HG03354 (cell line): ENCODE measurements at regions not wholly inside any gene's neighbourhood (a gene's known extent, or its start where the extent isn't known, plus 50 kb on each side); places are given as distances from the start of the nearest gene placed in this dataset.
"Not testable (repeated sequence)": the region's sequence is repeated elsewhere in the genome, so short reads cannot be mapped to it uniquely, and the experiment has no call there.

Experiments used
- ATAC-seq: cut with Tn5 transposase; IDR thresholded peaks from one replicate; pipeline ENCODE4 v1.9.1; 2021; ENCODE audit warnings: mild to moderate bottlenecking; ENCODE audit not compliant: unreplicated experiment, poor library complexity, severe bottlenecking

DNA sequence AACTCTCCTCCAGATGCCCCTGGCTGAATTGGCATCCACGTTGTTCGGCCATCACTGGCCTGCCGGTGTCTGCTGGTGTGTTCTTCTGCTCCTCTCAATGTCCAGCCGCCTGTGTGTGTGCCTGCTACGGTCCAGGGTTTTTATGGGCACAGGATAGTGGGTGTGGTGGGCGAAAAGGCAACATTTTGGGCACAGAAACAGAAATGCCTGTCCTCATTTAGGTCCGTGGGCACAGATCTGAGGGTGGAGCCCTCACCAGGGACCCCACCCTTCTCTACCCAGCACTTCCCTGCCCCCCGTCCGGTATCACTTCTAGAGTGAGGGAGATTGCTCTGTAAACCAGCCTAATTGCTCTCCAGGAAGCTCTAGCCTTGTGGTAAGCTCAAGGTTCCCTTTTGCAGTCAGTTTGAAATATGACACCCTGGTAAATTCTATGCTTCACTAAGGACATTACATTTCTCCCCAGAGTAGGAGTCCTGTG is 410.1 kb downstream of the MAT2B start:
- ATAC-seq = peak; percentile 70

DNA sequence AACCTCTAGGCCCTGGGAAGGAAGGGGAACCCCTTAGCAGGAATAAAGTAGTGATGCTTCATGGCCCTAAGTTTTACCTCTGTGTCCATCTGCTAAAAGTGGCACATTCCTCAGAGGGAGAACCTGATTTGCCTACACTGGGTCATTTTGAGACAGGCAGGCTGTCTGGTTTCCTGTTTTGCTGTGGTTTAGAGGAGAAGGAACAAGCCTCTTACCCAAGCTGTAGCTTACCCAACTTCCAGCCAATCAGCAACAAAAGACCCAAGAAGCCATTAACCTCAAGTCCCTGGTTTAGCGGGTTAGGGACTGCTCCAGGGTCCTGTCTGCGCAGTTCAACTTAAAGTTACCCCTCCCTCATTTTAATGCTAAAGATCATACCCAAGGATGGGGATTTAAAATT is 411.0 kb downstream of the MAT2B start:
- ATAC-seq = peak; percentile 79

DNA sequence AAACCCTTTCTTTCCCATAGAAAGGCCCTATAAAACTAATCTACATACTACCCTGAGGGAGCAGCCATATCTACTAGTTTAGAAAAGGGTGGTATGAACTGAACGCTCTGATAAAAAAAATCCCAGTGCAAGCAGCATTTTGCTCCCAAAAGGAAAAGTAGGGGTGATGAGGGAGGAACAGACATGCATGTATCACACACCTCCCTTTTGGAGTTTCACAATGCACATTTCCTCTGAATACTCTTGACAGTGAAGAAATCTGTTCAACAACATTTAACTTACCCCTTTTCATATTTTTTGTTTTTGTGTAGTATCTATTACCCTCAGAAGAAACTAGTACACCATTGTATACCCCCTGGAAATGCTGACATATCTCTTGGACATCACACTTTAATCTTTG is 411.4 kb downstream of the MAT2B start:
- no peak for ATAC-seq

DNA sequence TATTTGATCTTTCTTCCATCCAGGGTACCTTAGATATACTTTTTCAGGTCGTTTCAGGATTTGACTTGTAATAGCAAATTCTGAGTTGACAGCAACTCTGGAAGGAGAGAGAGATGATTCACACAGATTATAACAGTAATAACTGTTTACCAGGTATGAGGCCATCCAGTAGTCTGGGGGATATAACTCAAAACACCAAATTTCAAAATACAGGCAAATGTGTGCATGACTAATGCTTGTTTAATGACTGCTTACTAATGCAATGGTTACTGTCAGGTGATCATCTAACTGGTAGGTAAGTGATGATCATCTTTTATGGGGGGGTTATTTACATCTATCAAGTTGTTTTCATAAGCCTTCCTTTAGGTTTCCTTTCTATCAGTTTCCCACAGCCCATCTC is 412.3 kb downstream of the MAT2B start:
- ATAC-seq = no peak

DNA sequence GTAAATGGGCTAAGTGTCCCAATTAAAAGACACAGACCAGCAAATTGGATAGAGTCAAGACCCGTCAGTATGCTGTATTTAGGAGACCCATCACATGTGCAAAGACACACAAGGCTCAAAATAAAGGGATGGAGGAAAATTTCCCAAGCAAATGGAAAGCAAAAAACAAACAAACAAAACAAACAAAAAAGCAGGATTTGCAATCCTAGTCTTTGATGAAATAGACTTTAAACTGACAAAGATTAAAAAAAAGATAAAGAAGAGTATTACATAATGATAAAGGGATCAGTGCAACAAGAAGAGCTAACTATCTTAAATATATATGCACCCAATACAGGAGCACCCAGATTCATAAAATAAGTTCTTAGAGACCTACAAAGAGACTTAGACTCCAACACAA is 429.6 kb downstream of the MAT2B start:
- ATAC-seq = not testable (repeated sequence)

DNA sequence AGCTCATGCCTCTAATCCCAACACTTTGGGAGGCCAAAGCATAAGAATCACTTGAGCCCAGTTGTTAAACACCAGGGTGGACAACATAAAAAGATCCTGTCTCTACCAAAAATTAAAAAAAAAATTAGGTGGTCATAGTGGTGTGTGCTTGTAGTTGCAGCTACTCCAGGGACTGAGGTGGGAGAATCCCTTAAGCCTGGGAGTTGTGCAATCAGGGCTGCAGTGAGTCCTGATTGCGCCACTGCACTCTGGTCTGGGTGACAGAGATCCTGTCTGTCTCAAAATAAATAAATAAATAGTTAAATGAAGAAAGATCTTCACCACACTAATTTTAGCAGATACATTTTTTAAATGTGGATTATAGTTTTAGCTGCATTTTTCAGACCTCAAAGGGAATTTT is 433.2 kb downstream of the MAT2B start:
- ATAC-seq = no peak

DNA sequence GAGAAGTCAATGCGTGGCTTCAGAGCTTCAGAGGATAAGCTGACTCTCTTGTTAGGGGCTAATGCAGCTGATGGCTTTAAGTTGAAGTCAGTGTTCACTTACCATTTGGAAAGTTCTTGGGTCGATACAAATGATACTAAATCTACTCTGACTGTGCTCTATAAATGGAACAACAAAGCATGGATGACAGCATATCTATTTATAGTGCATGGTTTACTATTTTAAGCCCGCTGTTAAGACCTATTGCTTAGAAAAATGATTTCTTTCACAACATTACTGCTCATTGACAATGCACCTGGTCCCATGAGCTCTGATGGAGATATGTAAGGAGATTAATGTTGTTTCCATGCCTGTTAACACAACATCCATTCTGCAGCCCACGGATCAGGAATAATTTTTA is 435.7 kb downstream of the MAT2B start:
- peak; percentile 63 for ATAC-seq

DNA sequence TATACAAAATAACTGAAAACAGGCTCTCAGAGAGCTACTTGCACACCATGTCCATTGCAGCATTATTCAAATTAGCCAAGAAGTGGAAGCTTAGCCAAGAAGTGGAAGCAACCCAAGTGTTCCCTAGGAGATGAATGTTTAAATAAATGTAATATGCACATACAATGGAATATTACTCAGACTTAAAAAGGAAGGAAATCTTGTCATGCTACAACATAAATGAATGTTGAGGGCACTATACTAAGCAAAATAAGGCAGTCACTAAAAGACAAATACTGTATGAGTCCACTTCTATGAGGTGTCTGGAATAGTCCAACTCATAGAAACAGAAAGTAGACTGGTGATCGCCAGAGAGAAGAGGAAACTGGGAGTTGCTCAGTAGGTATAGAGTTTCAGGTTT is 438.1 kb downstream of the MAT2B start:
- no peak for ATAC-seq

DNA sequence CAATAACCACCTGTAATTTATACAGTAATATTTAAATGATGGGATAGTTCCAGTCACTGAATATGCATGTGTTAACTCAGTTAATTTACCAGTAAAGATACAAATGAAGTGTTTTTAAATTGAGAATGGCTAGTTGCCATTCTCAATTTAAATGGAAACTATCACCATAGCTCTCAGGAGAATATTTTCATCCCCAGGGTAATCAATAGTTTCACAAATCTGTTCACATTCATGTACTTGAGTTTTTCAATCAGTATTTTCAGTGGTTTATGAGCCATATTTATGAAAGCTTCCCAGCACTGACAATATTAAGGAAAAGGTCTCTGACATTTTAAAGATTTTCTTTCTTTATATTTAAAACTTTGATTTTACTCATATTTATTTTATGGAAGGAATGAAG is 439.3 kb downstream of the MAT2B start:
- no peak for ATAC-seq

DNA sequence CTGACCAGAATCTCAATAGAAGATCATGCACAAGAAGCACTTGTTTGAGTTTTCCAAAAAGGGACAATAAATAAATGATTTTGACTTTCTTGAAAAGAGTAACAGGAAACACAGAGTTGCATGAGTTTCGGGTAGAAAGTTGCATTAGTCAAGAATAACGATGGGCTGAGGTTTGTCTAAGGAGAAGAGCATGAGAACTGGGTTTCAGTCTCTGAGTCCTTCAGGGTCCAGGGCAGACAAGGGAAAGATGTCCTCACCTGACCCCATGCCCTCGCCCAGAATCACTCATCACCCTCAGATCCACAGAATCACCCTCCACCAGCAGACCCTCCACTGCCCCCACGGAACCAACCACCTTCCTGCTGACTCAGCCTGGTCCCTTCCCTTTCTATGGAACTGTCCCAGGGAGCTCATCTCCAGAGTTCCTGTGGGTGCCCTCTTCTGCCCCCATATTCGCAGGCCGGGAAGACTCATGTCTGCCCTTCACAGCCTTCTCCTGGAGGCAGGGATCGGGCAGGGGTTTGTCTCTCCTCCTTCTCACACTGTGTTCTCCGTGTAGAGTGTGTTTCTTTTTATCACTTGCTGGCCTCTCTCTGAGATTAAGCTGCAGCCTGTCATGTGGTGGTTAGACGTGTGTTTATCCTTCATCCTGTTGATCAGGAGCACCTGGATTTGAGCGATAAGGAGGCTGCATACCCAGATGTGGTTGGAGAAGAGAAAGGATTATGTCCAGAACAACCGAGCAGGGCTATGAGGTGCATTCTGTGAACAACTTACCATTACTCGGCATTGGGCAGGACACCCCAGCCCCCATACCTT is 442.6 kb downstream of the MAT2B start:
- ATAC-seq = no peak

DNA sequence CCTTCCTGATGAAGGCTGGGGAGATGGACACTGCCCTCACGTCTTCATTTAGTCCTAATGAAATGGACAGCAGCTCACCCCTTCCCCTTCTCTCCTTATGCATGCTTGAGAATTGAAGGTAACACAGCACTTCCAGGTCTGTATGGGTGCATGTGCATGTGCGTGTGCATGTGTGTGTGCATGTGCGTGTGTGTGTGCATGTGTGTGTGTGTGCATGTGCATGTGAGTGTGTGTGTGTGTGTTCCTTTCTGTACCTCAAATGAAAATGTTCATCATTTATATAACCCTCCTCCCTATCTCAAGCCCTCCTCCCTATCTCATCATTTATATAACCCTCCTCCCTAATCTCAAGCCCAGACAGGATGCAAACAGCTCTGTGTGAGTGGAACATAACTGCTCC is 444.8 kb downstream of the MAT2B start:
- no peak for ATAC-seq

DNA sequence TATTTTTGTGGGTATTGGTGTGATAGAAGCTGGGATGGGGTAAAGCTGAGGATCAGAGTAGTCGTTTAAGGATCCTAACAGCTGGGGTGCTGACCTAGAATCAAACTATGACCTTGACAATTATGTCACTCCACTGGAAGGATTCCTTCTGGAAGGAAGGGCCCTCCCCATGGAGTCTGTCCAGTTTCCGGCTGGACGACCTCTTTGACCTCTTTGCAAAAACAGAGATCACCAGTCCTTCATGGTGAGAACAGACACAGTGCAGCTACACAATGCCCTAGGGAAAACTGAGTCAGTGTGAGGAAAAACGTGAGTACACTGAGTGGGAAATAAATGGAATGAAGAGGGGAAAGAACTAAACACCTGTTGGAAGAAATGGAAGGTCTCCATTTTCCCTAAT is 445.6 kb downstream of the MAT2B start:
- no peak for ATAC-seq

DNA sequence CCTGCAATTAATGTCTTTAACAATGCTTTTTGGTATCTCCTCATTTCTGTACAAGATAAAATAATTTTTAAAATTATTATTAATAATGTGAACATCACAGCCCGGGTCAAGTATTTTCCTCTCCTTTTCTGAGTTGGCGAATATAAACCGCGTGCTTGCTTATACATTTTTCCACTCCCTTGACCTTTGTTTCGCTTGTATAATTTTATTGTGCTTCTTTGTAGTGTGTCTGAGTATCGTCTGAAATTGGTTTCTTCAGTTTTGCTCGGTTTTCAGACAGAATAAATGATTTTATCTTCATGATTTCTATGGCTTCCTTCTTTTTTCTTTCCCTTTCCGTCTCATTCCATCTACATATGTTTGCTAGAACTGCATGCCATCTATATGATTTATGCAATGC is 448.5 kb downstream of the MAT2B start:
- ATAC-seq = no peak

DNA sequence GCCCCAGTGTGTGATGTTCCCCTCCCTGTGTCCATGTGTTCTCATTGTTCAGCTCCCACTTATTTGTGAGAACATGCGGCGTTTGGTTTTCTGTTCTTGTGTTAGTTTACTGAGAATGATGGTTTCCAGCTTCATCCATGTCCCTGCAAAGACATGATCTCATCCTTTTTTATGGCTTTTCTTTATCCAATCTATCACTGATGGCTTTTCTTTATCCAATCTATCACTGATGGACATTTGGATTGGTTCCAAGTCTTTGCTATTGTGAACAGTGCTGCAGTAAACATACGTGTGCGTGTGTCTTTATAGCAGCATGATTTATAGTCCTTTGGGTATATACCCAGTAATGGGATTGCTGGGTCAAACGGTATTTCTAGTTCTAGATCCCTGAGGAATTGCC is 455.8 kb downstream of the MAT2B start:
- ATAC-seq = not testable (repeated sequence)

DNA sequence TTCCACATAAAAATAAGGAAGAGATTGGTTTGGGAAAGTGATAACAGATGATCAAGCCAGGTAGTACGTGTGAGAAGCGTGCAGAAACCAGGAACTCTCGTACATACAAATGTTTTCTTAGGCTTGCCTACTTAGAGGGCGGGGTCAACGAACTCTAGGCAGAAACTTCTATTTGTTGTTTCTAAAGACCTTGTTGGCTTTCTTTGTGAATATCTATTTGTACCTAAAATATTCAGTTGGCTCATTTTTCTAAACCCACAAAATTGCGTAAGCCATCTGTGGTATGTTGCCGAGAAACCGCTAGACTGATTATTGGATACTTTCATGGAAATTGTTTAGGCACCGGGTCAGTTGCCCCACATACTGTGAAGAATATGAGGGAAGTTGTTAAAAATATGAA is 458.5 kb downstream of the MAT2B start:
- ATAC-seq = no peak

DNA sequence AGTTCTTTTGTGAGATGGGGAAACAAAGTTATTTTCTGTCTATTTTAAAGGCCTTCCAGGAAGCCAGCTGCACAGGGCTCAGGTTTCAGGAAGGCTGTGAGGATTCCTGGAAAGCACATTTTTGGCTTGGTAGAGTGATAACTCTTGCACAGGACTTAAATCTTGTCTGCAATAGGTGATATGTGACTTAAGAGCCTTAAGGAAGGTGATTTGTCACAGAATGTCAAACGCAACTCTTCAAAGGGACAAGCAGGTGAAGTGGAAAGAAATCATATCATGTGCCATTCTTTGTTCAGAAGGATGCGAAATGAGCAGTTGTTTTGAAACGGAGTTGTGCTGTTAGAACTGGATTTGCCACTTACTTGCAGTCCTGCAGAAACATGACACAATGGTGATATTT is 459.3 kb downstream of the MAT2B start:
- ATAC-seq = no peak

DNA sequence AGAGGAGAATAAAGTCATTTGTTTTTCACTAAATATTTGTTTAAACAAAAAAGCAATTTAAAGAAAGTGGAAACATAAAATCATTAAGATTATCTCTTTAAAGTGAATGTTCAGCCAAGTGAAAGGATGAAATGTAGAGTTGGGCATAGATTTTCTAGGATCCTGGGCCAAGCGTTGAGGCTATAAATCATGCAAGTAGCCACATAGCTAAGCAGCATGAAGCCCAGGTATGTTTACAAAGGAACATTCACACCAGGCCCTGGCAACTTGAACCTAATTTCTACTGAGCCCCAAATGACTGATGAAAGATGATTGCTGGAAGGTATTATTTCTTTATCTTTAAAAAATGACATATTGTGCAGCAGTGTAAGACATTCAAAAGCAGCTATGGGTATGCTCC is 461.8 kb downstream of the MAT2B start:
- ATAC-seq = no peak

DNA sequence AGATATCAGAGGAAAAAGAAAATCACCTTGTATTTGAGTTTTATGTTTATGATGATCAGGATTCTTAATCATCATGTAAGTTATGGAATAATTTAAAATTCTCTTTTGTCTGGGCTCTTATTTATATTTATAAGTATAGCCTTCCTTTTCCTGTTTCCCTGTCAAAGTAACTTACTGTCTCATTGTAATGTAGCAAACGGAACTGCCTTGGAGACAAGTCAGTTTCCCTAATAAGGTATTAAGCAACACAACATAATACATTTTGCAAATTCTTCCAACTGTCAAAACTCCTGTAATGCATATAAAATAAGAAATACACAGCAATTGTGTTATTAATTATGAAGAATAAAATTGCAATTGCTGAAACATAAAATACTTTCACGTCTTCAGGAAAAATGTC is 463.2 kb downstream of the MAT2B start:
- no peak for ATAC-seq

DNA sequence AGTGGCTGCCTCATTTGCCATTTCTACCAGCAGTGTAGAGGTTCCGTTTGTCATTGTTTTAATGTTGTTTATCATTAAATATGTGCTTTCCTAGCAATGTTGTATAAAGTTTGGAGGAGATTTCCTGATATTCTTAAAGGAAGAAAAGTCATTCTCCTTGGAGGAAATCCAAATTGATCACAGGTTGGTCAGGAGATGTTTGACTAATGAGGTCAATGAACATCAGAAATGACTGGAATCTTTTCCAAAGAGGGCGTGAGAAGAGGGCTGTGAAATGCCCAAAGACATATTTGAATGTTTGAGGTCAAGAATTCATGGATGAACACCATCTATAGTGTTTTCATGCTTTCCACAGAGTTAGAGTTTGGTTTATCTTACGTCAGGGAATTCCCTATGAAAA is 471.3 kb downstream of the MAT2B start:
- ATAC-seq = no peak

DNA sequence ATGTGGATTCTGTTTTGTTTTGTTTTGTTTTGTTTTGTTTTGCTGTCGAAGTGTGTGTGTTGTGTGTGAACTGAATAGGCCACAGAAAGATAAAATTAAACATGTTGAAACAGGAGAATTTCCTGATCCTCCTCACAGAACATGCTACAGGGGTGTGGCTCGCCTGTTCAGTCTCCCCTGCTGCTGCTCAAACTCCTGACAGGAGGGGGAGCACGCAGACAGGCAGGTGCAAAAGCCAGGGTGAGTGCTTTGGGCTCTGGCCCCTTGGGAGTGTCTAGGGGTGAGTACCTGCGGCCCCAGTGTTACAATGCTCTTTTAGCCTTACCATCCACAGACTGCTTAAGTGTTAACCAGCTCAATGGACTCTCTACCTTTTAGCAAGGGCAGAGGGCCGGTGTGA is 473.5 kb downstream of the MAT2B start:
- no peak for ATAC-seq

DNA sequence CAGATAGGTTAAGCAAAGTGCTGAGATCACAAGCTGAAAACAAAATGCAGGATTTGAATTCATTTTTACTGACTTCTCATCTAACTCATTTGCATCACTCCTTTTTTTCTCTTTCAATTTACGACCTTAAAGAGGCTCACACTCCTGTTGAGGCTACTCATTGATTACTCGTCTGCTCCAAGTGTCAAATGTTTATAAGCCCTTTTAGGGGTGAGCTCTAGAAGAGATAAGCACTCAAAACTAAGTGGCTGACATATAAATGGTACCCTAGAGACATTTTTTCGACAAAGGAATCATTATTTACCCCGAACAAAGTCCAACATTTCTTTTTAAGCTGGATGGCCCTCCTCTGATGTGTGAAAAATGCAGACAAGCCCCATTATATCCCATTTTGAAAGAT is 483.1 kb downstream of the MAT2B start:
- ATAC-seq = no peak

DNA sequence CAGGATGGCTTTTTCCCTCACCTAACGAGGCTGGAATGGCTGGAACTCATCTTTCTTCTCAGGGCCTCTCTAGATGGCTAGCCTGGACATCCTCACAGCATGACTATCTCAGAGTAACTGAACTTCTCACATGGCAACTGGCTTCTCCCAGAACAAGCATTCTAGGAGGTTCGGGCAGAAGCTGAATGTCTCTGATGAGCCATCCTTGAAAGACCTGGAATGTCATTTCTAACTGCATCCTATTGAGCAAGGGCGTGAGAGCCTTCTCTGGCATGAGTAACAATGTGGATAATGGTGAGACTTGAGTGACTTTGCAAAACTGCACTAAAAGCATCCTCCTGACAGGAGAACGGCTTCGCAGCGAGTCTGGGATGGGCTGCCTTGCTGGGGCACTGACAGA is 487.7 kb downstream of the MAT2B start:
- ATAC-seq = no peak
